Trophoblast cell (in vitro differentiated cells and primary cell): ENCODE measurements at regions not wholly inside any gene's neighbourhood (a gene's known extent, or its start where the extent isn't known, plus 50 kb on each side); places are given as distances from the start of the nearest gene placed in this dataset.

Experiments used
- DNase-seq, 2 donors: peaks; one replicate each; pipeline ENCODE4 v3.0.0-alpha.2; 2016
- H2AFZ ChIP-seq: 2 replicates; pipeline ENCODE4 v1.6.1; 2013; ENCODE audit warnings: low read length, moderate library complexity, mild to moderate bottlenecking; ENCODE audit not compliant: insufficient read depth, poor library complexity
- H2AK5ac ChIP-seq: 2 replicates; pipeline ENCODE4 v1.6.1; 2013; ENCODE audit warnings: mild to moderate bottlenecking, low read length
- H2BK120ac ChIP-seq: 2 replicates; pipeline ENCODE4 v1.6.1; 2013; ENCODE audit warnings: low read length, mild to moderate bottlenecking, moderate library complexity; ENCODE audit not compliant: insufficient read depth, poor library complexity
- H2BK12ac ChIP-seq: 2 replicates; pipeline ENCODE4 v1.6.1; 2013; ENCODE audit warnings: mild to moderate bottlenecking, low read length, moderate library complexity
- H2BK5ac ChIP-seq: 2 replicates; pipeline ENCODE4 v1.6.1; 2013; ENCODE audit warnings: low read length, low read depth, moderate library complexity, mild to moderate bottlenecking; ENCODE audit not compliant: poor library complexity
- H3K14ac ChIP-seq: 2 replicates; pipeline ENCODE4 v1.6.1; 2013; ENCODE audit warnings: mild to moderate bottlenecking, low read length
- H3K18ac ChIP-seq: 2 replicates; pipeline ENCODE4 v1.6.1; 2013; ENCODE audit warnings: mild to moderate bottlenecking, low read length
- H3K23ac ChIP-seq: 2 replicates; pipeline ENCODE4 v1.6.1; 2013; ENCODE audit warnings: low read length
- H3K27ac ChIP-seq: 2 replicates; pipeline ENCODE4 v1.5.1; 2013; ENCODE audit warnings: low read depth, mild to moderate bottlenecking, inconsistent platforms, low read length, moderate library complexity
- H3K27me3 ChIP-seq: 2 replicates; pipeline ENCODE4 v1.6.1; 2013; ENCODE audit warnings: inconsistent platforms, mild to moderate bottlenecking, low read length, moderate library complexity; ENCODE audit not compliant: insufficient read depth
- H3K36me3 ChIP-seq, 2 experiments: 1 replicate in 1 of 2; 2 replicates in 1 of 2; pipeline ENCODE4 v1.6.1; 2013; ENCODE audit warnings: low read length in 2 of 2, mild to moderate bottlenecking in 2 of 2, moderate library complexity in 1 of 2; ENCODE audit not compliant: insufficient read depth in 2 of 2, control insufficient read depth in 1 of 2
- H3K4ac ChIP-seq: 2 replicates; pipeline ENCODE4 v1.6.1; 2013; ENCODE audit warnings: low read depth, mild to moderate bottlenecking, low read length, moderate library complexity
- H3K4me1 ChIP-seq, 2 experiments: 1 replicate in 1 of 2; 2 replicates in 1 of 2; pipeline ENCODE4 v1.6.1; 2013; ENCODE audit warnings: low read length in 2 of 2, mild to moderate bottlenecking in 2 of 2, moderate library complexity in 1 of 2; ENCODE audit not compliant: insufficient read depth in 2 of 2, control insufficient read depth in 1 of 2
- H3K4me2 ChIP-seq: 2 replicates; pipeline ENCODE4 v1.6.1; 2013; ENCODE audit warnings: inconsistent platforms, mild to moderate bottlenecking, low read length, moderate library complexity
- H3K4me3 ChIP-seq: 2 replicates; pipeline ENCODE4 v1.5.1; 2013; ENCODE audit warnings: mild to moderate bottlenecking, low read depth, low read length, inconsistent platforms
- H3K79me1 ChIP-seq: one replicate; pipeline ENCODE4 v1.6.1; 2013; ENCODE audit warnings: low read length
- H3K79me2 ChIP-seq: 2 replicates; pipeline ENCODE4 v1.6.1; 2013; ENCODE audit warnings: low read length, mild to moderate bottlenecking; ENCODE audit not compliant: control insufficient read depth, insufficient read depth, poor library complexity
- H3K9ac ChIP-seq: 2 replicates; pipeline ENCODE4 v1.6.1; 2013; ENCODE audit warnings: mild to moderate bottlenecking, low read length
- H3K9me3 ChIP-seq: 2 replicates; pipeline ENCODE4 v1.6.1; 2013; ENCODE audit warnings: low read depth, mild to moderate bottlenecking, control low read depth, inconsistent platforms, low read length; ENCODE audit not compliant: insufficient read depth
- H4K12ac ChIP-seq: 2 replicates; pipeline ENCODE4 v1.6.1; 2013; ENCODE audit warnings: low read depth, mild to moderate bottlenecking, low read length, moderate library complexity
- H4K8ac ChIP-seq: 2 replicates; pipeline ENCODE4 v1.6.1; 2013; ENCODE audit warnings: low read depth, mild to moderate bottlenecking, low read length, moderate library complexity
- H4K91ac ChIP-seq: one replicate; pipeline ENCODE4 v1.6.1; 2013; ENCODE audit warnings: low read depth, mild to moderate bottlenecking, low read length, moderate library complexity
- WGBS: extraction: QIAGEN DNeasy Blood & Tissue Kit; methylation state at CpG from one replicate; pipeline ENCODE4 v1.1.7; 2013; ENCODE audit warnings: missing lambda C conversion rate; ENCODE audit not compliant: insufficient read length, insufficient coverage; ENCODE audit errors: extremely low coverage; 5-methylcytosine and 5-hydroxymethylcytosine counted together

- no CpG with 5 or more reads among the region's 4 CpGs for WGBS
- Histone ChIP-seq H3K9ac (no peak overlapping the region), H3K14ac (no peak overlapping the region), H2AFZ (no peak overlapping the region), H4K12ac (no peak overlapping the region), H3K18ac (no peak overlapping the region), H3K4me3 (no peak overlapping the region), H3K27ac (no peak overlapping the region), H3K9me3 (no peaks in the 10 kb centered on the region), H3K23ac (no peak overlapping the region), H3K4me2 (no peak overlapping the region), H4K91ac (no peak overlapping the region), H2BK12ac (no peak overlapping the region), H3K4me1 (peaks cover 0 to 2% of the 10 kb centered on the region in 2 experiments), H3K79me1 (no peaks in the 10 kb centered on the region), H2AK5ac (no peak overlapping the region), H3K36me3 (no peaks in the 10 kb centered on the region), H3K27me3 (no peaks in the 10 kb centered on the region), H2BK5ac (no peak overlapping the region), H4K8ac (no peak overlapping the region), H3K79me2 (no peaks in the 10 kb centered on the region), H3K4ac (no peak overlapping the region), H2BK120ac (no peak overlapping the region)
- no peak for DNase-seq
Measured at GRCh38 chr13:104769545-104769944, 1703.3 kb upstream of the SLC10A2 start.

- no peak overlapping the region for H2BK120ac ChIP-seq
- DNase-seq, result no peak
- no peak overlapping the region for H2BK5ac ChIP-seq
- H3K36me3 ChIP-seq, result no peaks in the 10 kb centered on the region
- H4K91ac ChIP-seq, result no peak overlapping the region
- H3K79me1 ChIP-seq, result no peaks in the 10 kb centered on the region
- no peak overlapping the region for H3K23ac ChIP-seq
- no peak overlapping the region for H3K27ac ChIP-seq
- no peak overlapping the region for H3K4ac ChIP-seq
- H2AK5ac ChIP-seq, result no peak overlapping the region
- no peaks in the 10 kb centered on the region for H3K9me3 ChIP-seq
- no peaks in the 10 kb centered on the region for H3K4me1 ChIP-seq
- H4K12ac ChIP-seq, result no peak overlapping the region
- no peaks in the 10 kb centered on the region for H3K79me2 ChIP-seq
- H3K4me3 ChIP-seq, result no peak overlapping the region
- no peak overlapping the region for H3K9ac ChIP-seq
- no peak overlapping the region for H4K8ac ChIP-seq
- no peak overlapping the region for H3K4me2 ChIP-seq
- H3K27me3 ChIP-seq, result no peaks in the 10 kb centered on the region
- no peak overlapping the region for H2AFZ ChIP-seq
- H3K18ac ChIP-seq, result no peak overlapping the region
- H2BK12ac ChIP-seq, result no peak overlapping the region
- H3K14ac ChIP-seq, result no peak overlapping the region
Measured at GRCh38 chr13:104766319-104766718, 1700.1 kb upstream of the SLC10A2 start.

- no peak overlapping the region for H4K8ac ChIP-seq
- H4K91ac ChIP-seq, result no peak overlapping the region
- no peak overlapping the region for H3K4ac ChIP-seq
- no peak overlapping the region for H4K12ac ChIP-seq
- no peak for DNase-seq
- no CpG with 5 or more reads among the region's 4 CpGs for WGBS
- H3K9ac ChIP-seq, result no peak overlapping the region
- H3K79me1 ChIP-seq, result no peaks in the 10 kb centered on the region
- H3K4me2 ChIP-seq, result no peak overlapping the region
- H3K36me3 ChIP-seq, result no peaks in the 10 kb centered on the region
- H2BK5ac ChIP-seq, result no peak overlapping the region
- H2BK12ac ChIP-seq, result no peak overlapping the region
- H2AFZ ChIP-seq, result no peak overlapping the region
- H3K4me1 ChIP-seq, result no peaks in the 10 kb centered on the region
- no peaks in the 10 kb centered on the region for H3K27me3 ChIP-seq
- no peaks in the 10 kb centered on the region for H3K79me2 ChIP-seq
- H3K23ac ChIP-seq, result no peak overlapping the region
- H3K14ac ChIP-seq, result no peak overlapping the region
- no peak overlapping the region for H3K18ac ChIP-seq
- no peak overlapping the region for H3K4me3 ChIP-seq
- no peak overlapping the region for H3K27ac ChIP-seq
- H2AK5ac ChIP-seq, result no peak overlapping the region
- H3K9me3 ChIP-seq, result no peaks in the 10 kb centered on the region
- no peak overlapping the region for H2BK120ac ChIP-seq
Measured at GRCh38 chr13:104764600-104764999, 1698.4 kb upstream of the SLC10A2 start.

DNA sequence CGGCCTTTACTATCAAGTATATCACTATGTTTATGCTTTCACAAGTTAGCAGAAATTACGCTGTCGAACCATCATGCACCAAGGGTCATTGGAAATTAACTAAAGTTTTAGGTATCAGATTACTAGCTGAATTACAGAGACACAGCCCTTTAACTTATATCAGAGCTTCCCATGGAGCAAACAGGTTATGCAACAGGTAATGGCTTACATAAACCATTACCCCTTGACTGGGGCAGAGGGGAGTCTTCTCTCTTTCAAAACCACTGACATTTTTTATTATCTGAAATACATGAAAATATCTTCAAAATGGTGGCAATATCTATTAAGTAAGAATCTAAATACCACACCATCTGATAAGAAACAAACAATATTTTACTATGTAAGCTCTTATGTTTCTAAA is 1692.9 kb upstream of the SLC10A2 start:
- Histone ChIP-seq H4K12ac (no peak overlapping the region), H3K18ac (no peak overlapping the region), H3K79me1 (no peaks in the 10 kb centered on the region), H3K36me3 (no peaks in the 10 kb centered on the region), H3K4me2 (no peak overlapping the region), H3K79me2 (no peaks in the 10 kb centered on the region), H2BK12ac (no peak overlapping the region), H3K27ac (no peak overlapping the region), H2AK5ac (no peak overlapping the region), H3K4ac (no peak overlapping the region), H4K91ac (no peak overlapping the region), H3K9me3 (no peaks in the 10 kb centered on the region), H3K27me3 (no peaks in the 10 kb centered on the region), H2BK5ac (no peak overlapping the region), H4K8ac (no peak overlapping the region), H2AFZ (no peak overlapping the region), H3K14ac (no peak overlapping the region), H3K23ac (no peak overlapping the region), H3K9ac (no peak overlapping the region), H3K4me1 (no peaks in the 10 kb centered on the region), H3K4me3 (no peak overlapping the region), H2BK120ac (no peak overlapping the region)
- no peak for DNase-seq
- WGBS, result no CpG with 5 or more reads among the region's 3 CpGs
